ENCODE measurements at regions not wholly inside any gene's neighbourhood (a gene's known extent, or its start where the extent isn't known, plus 50 kb on each side); places are given as distances from the start of the nearest gene placed in this dataset.

GRCh38 chr11:119808407-119809185 is 79.6 kb upstream of the NECTIN1 start:
- Histone ChIP-seq H3K4me3 (no peak overlapping the region), H3K27me3 (replicated peaks; ENCODE audit: insufficient read depth) (no peaks in the 10 kb centered on the region), H3K27ac (no peak overlapping the region), H3K36me3 (no peaks in the 10 kb centered on the region), H3K9me3 (no peaks in the 10 kb centered on the region), H3K4me1 (ENCODE audit: control insufficient read depth in 1 of 2, low read depth in 2 of 2) (no peaks in the 10 kb centered on the region)
- no peak for DNase-seq (ENCODE audit: low spot score)
- no peak for TF ChIP-seq CTCF (IDR thresholded peaks at IDR 0.05)
- no peak for ATAC-seq (ENCODE audit: insufficient number of reproducible peaks, low FRiP score, low read depth)

- no peak for TF ChIP-seq CTCF (IDR thresholded peaks at IDR 0.05)
Observed at GRCh38 chr11:119807841-119808240, 78.8 kb upstream of the NECTIN1 start.

DNA sequence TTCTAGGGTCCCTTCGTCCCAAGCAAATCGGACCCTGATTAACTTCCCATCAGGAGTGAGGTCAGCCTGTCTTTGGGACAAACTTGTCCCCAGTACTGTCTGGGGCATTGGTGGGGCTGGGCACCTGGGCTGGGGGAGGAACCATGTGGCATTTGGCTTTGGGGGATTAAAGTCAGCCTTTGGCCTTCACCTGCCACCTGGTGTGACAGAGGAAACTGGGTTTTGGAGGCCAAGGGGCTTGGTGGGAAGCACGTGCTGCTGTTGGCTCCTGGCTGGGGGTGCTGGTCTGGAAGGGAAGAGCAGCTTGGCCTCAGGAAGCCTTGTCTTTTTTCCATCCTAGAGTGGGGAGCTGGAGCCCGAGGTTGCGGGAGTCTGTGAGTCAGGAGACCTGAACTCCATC is 78.4 kb upstream of the NECTIN1 start:
- Histone ChIP-seq H3K9me3 (no peaks in the 10 kb centered on the region), H3K27me3 (replicated peaks; ENCODE audit: insufficient read depth) (no peaks in the 10 kb centered on the region), H3K27ac (no peak overlapping the region), H3K4me3 (no peak overlapping the region), H3K4me1 (ENCODE audit: control insufficient read depth in 1 of 2, low read depth in 2 of 2) (no peaks in the 10 kb centered on the region), H3K36me3 (no peaks in the 10 kb centered on the region)
- ATAC-seq (ENCODE audit: insufficient number of reproducible peaks, low FRiP score, low read depth), result no peak
- no peak for DNase-seq (ENCODE audit: low spot score)
- no peak for TF ChIP-seq CTCF (IDR thresholded peaks at IDR 0.05)

More at GRCh38 chr11:119807841-119808240, 78.8 kb upstream of the NECTIN1 start:
- Histone ChIP-seq H3K36me3 (no peaks in the 10 kb centered on the region), H3K4me3 (no peak overlapping the region), H3K27ac (no peak overlapping the region), H3K9me3 (no peaks in the 10 kb centered on the region), H3K4me1 (ENCODE audit: control insufficient read depth in 1 of 2, low read depth in 2 of 2) (no peaks in the 10 kb centered on the region), H3K27me3 (replicated peaks; ENCODE audit: insufficient read depth) (no peaks in the 10 kb centered on the region)
- no peak for DNase-seq (ENCODE audit: low spot score)
- no peak for ATAC-seq (ENCODE audit: insufficient number of reproducible peaks, low FRiP score, low read depth)

- TF ChIP-seq CTCF (IDR thresholded peaks at IDR 0.05), result no peak
- Histone ChIP-seq H3K27me3 (replicated peaks; ENCODE audit: insufficient read depth) (no peaks in the 10 kb centered on the region), H3K27ac (no peak overlapping the region), H3K4me1 (ENCODE audit: control insufficient read depth in 1 of 2, low read depth in 2 of 2) (no peaks in the 10 kb centered on the region), H3K9me3 (no peaks in the 10 kb centered on the region), H3K4me3 (no peak overlapping the region), H3K36me3 (no peaks in the 10 kb centered on the region)
- ATAC-seq (ENCODE audit: insufficient number of reproducible peaks, low FRiP score, low read depth) (no peak), DNase-seq (ENCODE audit: low spot score) (no peak)
Observed at GRCh38 chr11:119806064-119806915, 77.3 kb upstream of the NECTIN1 start.

DNA sequence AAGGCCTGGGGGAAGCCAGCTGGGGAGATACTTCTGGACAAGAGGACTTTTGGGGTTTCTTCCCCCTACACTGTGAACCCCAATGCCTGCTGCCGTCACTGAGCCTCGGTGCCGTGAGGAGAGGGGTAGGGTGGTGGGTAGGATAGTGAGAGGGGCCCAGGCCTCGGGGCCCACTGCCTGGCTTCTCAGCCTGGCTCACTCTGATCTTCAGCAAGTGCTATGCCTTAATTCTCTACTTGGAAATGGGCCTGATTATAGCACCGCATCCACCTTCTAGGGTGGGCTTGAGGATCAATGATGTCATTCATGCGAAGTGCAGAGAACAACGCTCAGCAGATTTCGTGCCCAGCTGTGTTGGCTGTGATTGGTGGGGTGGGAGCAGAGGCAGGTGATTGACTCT is 76.7 kb upstream of the NECTIN1 start:
- TF ChIP-seq CTCF (IDR thresholded peaks at IDR 0.05), result no peak
- ATAC-seq (ENCODE audit: insufficient number of reproducible peaks, low FRiP score, low read depth), result no peak
- Histone ChIP-seq H3K27me3 (replicated peaks; ENCODE audit: insufficient read depth) (no peaks in the 10 kb centered on the region), H3K9me3 (no peaks in the 10 kb centered on the region), H3K4me1 (ENCODE audit: control insufficient read depth in 1 of 2, low read depth in 2 of 2) (no peaks in the 10 kb centered on the region), H3K4me3 (no peak overlapping the region), H3K36me3 (no peaks in the 10 kb centered on the region), H3K27ac (no peak overlapping the region)
- DNase-seq (ENCODE audit: low spot score), result no peak
